H9 (cell line): ENCODE measurements at regions not wholly inside any gene's neighbourhood (a gene's known extent, or its start where the extent isn't known, plus 50 kb on each side); places are given as distances from the start of the nearest gene placed in this dataset.

Experiments used
- DNase-seq: peaks from one replicate; pipeline ENCODE4 v3.0.0-alpha.2; 2017
- H2AFZ ChIP-seq: one replicate; pipeline ENCODE4 v1.6.1; 2013; ENCODE audit warnings: mild to moderate bottlenecking, low read length, control low read depth, moderate library complexity
- H2AK5ac ChIP-seq: 2 replicates; pipeline ENCODE4 v1.6.1; 2013; ENCODE audit warnings: low read length, control low read depth, mixed read lengths; ENCODE audit not compliant: insufficient read length
- H2BK120ac ChIP-seq: one replicate; pipeline ENCODE4 v1.6.1; 2013; ENCODE audit warnings: low read depth, mild to moderate bottlenecking, low read length, control low read depth, inconsistent platforms; ENCODE audit not compliant: poor library complexity, severe bottlenecking
- H2BK12ac ChIP-seq: 2 replicates; pipeline ENCODE4 v1.6.1; 2013; ENCODE audit warnings: low read length, control low read depth, mixed read lengths, low read depth; ENCODE audit not compliant: insufficient read length
- H2BK15ac ChIP-seq: 2 replicates; pipeline ENCODE4 v1.6.1; 2013; ENCODE audit warnings: low read depth, low read length, control low read depth
- H2BK20ac ChIP-seq: one replicate; pipeline ENCODE4 v1.6.1; 2013; ENCODE audit warnings: low read depth, mild to moderate bottlenecking, low read length, control low read depth, inconsistent platforms; ENCODE audit not compliant: poor library complexity, severe bottlenecking
- H2BK5ac ChIP-seq: 2 replicates; pipeline ENCODE4 v1.6.1; 2013; ENCODE audit warnings: low read length, control low read depth, mixed read lengths; ENCODE audit not compliant: insufficient read length
- H3K14ac ChIP-seq: 2 replicates; pipeline ENCODE4 v1.6.1; 2013; ENCODE audit warnings: low read length, control low read depth; ENCODE audit not compliant: insufficient read depth
- H3K18ac ChIP-seq: 2 replicates; pipeline ENCODE4 v1.6.1; 2013; ENCODE audit warnings: low read depth, mild to moderate bottlenecking, mixed read lengths, low read length, control low read depth; ENCODE audit not compliant: insufficient read length
- H3K23ac ChIP-seq: 2 replicates; pipeline ENCODE4 v1.6.1; 2013; ENCODE audit warnings: low read length, control low read depth, mixed read lengths, low read depth; ENCODE audit not compliant: insufficient read length
- H3K23me2 ChIP-seq: 2 replicates; pipeline ENCODE4 v1.6.1; 2013; ENCODE audit warnings: low read depth, mild to moderate bottlenecking, mixed read lengths, low read length, control low read depth; ENCODE audit not compliant: insufficient read length, poor library complexity, severe bottlenecking
- H3K27ac ChIP-seq: 2 replicates; pipeline ENCODE4 v1.5.1; 2013; ENCODE audit warnings: low read length, control low read depth, mixed read lengths, low read depth; ENCODE audit not compliant: insufficient read length
- H3K27me3 ChIP-seq: 2 replicates; pipeline ENCODE4 v1.6.1; 2013; ENCODE audit warnings: low read length, control low read depth, inconsistent platforms; ENCODE audit not compliant: insufficient read depth
- H3K4ac ChIP-seq: 2 replicates; pipeline ENCODE4 v1.6.1; 2013; ENCODE audit warnings: low read depth, mild to moderate bottlenecking, control low read depth, inconsistent platforms, low read length, moderate library complexity
- H3K4me1 ChIP-seq: 2 replicates; pipeline ENCODE4 v1.6.1; 2013; ENCODE audit warnings: low read length, control low read depth, inconsistent platforms; ENCODE audit not compliant: insufficient read depth
- H3K4me2 ChIP-seq: 2 replicates; pipeline ENCODE4 v1.6.1; 2013; ENCODE audit warnings: low read length, control low read depth, mixed read lengths; ENCODE audit not compliant: insufficient read length, insufficient read depth
- H3K56ac ChIP-seq: 2 replicates; pipeline ENCODE4 v1.6.1; 2013; ENCODE audit warnings: low read depth, mild to moderate bottlenecking, mixed read lengths, low read length, control low read depth; ENCODE audit not compliant: insufficient read length
- H3K79me1 ChIP-seq: 2 replicates; pipeline ENCODE4 v1.6.1; 2013; ENCODE audit warnings: low read depth, mild to moderate bottlenecking, moderate library complexity, low read length, control low read depth, inconsistent platforms; ENCODE audit not compliant: insufficient read depth, poor library complexity, severe bottlenecking
- H3K79me2 ChIP-seq: 2 replicates; pipeline ENCODE4 v1.6.1; 2013; ENCODE audit warnings: low read length, control low read depth, inconsistent platforms; ENCODE audit not compliant: insufficient read depth
- H3K9ac ChIP-seq: 2 replicates; pipeline ENCODE4 v1.6.1; 2013; ENCODE audit warnings: low read length, control low read depth, mixed read lengths; ENCODE audit not compliant: insufficient read length; ENCODE audit errors: extremely low read depth
- H3K9me3 ChIP-seq: one replicate; pipeline ENCODE4 v1.6.1; 2013; ENCODE audit warnings: low read depth, low read length, inconsistent platforms; ENCODE audit not compliant: control insufficient read depth
- H3T11ph ChIP-seq: one replicate; pipeline ENCODE4 v1.6.1; 2013; ENCODE audit warnings: mild to moderate bottlenecking, low read length, control low read depth, inconsistent platforms
- H4K20me1 ChIP-seq: one replicate; pipeline ENCODE4 v1.6.1; 2013; ENCODE audit not compliant: control insufficient read depth, insufficient read length, insufficient read depth
- H4K5ac ChIP-seq: 2 replicates; pipeline ENCODE4 v1.6.1; 2013; ENCODE audit warnings: low read depth, mild to moderate bottlenecking, mixed read lengths, low read length, control low read depth; ENCODE audit not compliant: insufficient read length
- H4K8ac ChIP-seq: replicated peaks from 2 replicates; pipeline ENCODE4 v1.6.1; 2013; ENCODE audit warnings: low read length, control low read depth, mixed read lengths, low read depth; ENCODE audit not compliant: insufficient read length
- H4K91ac ChIP-seq: 2 replicates; pipeline ENCODE4 v1.6.1; 2013; ENCODE audit warnings: low read depth, mild to moderate bottlenecking, moderate library complexity, mixed read lengths, low read length, control low read depth; ENCODE audit not compliant: insufficient read length
- H3K27ac Mint-ChIP-seq, 3 experiments: 2 replicates in 2 of 3; 3 replicates in 1 of 3; pipeline ENCODE4 v1.8.0; 2020 to 2021; ENCODE audit warnings: mixed read lengths in 3 of 3, mild to moderate bottlenecking in 1 of 3, moderate library complexity in 1 of 3
- H3K27me3 Mint-ChIP-seq: 2 replicates; pipeline ENCODE4 v1.8.0; 2021; ENCODE audit warnings: low read depth, mild to moderate bottlenecking, moderate library complexity, mixed read lengths
- H3K36me3 Mint-ChIP-seq, 3 experiments: 2 replicates in 2 of 3; 3 replicates in 1 of 3; pipeline ENCODE4 v1.8.0; 2020 to 2021; ENCODE audit warnings: low read depth in 3 of 3, mixed read lengths in 3 of 3; ENCODE audit not compliant: insufficient read depth in 1 of 3
- H3K4me1 Mint-ChIP-seq, 2 experiments: 2 replicates each; pipeline ENCODE4 v1.8.0; 2020; ENCODE audit warnings: mixed read lengths in 2 of 2
- H3K4me3 Mint-ChIP-seq, 2 experiments: 2 replicates in 1 of 2; 3 replicates in 1 of 2; pipeline ENCODE4 v1.8.0; 2020 to 2021; ENCODE audit warnings: mild to moderate bottlenecking in 2 of 2, mixed read lengths in 2 of 2, moderate library complexity in 1 of 2
- H3K9me3 Mint-ChIP-seq, 2 experiments: 2 replicates in 1 of 2; 3 replicates in 1 of 2; pipeline ENCODE4 v1.8.0; 2020; ENCODE audit warnings: mild to moderate bottlenecking in 2 of 2, mixed read lengths in 2 of 2, moderate library complexity in 1 of 2
- WGBS: extraction: QIAGEN DNeasy Blood & Tissue Kit; methylation state at CpG from one replicate; pipeline ENCODE4 v1.1.7; 2013; ENCODE audit warnings: missing lambda C conversion rate, low lambda C conversion rate, mixed read lengths; ENCODE audit not compliant: insufficient read length; ENCODE audit errors: extremely low coverage; 5-methylcytosine and 5-hydroxymethylcytosine counted together
- TF ChIP-seq, protein P1 (sequence below): fragments of 200-600 bp; sonication (generic); conservative IDR thresholded peaks from 3 replicates; pipeline ENCODE4 v1.8.0; 2021; ENCODE audit warnings: antibody characterized with exemption, mild to moderate bottlenecking

DNA sequence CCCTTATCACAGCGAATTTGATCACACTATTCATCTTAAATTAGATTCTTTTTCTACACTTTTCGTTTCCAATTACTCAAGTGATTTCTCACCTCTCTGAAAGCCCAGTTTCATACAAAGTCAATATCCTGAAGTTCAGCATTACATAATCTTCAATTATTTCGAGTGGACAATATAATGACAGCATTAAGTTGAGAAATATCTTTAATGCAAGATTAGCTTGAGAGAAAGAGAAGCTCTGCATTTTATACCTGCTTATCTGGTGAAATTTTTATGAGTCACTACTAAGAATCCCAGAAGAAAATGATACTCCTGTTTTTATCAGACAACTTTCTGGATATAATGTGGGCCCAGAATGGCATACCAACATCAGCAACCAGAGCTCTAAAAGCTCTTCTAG lies 509.6 kb downstream of the KCNJ2 start:
- no peak overlapping the region for H2AK5ac ChIP-seq
- H2AFZ ChIP-seq, result no peak overlapping the region
- no peak overlapping the region for H3K4me3 Mint-ChIP-seq
- H2BK15ac ChIP-seq, result no peak overlapping the region
- no peaks in the 10 kb centered on the region for H3K79me2 ChIP-seq
- no peak overlapping the region for H3K9ac ChIP-seq
- H2BK20ac ChIP-seq, result no peak overlapping the region
- no peaks in the 10 kb centered on the region for H3K79me1 ChIP-seq
- H3K23me2 ChIP-seq, result no peaks in the 10 kb centered on the region
- DNase-seq, result no peak
- no peaks in the 10 kb centered on the region for H3K36me3 Mint-ChIP-seq
- no peak overlapping the region; a peak in 1 of 7 replicates for H3K27ac Mint-ChIP-seq
- no peak overlapping the region for H4K8ac ChIP-seq
- no peaks in the 10 kb centered on the region for H4K20me1 ChIP-seq
- no peak overlapping the region for H2BK12ac ChIP-seq
- H3K4me1 Mint-ChIP-seq, result peaks cover 14 to 28% of the 10 kb centered on the region in 2 experiments
- no peak overlapping the region for H3K4ac ChIP-seq
- H3K23ac ChIP-seq, result no peak overlapping the region
- no peaks in the 10 kb centered on the region for H3K27me3 ChIP-seq
- no peak overlapping the region for H3K27ac ChIP-seq
- no peaks in the 10 kb centered on the region for H3K9me3 Mint-ChIP-seq
- H3K27me3 Mint-ChIP-seq, result no peaks in the 10 kb centered on the region
- H3K4me2 ChIP-seq, result no peak overlapping the region
- no peak overlapping the region for H2BK120ac ChIP-seq
- no peak overlapping the region for H4K91ac ChIP-seq
- no peak overlapping the region for H2BK5ac ChIP-seq
- no peak overlapping the region for H3T11ph ChIP-seq
- TF ChIP-seq, protein P1, sequence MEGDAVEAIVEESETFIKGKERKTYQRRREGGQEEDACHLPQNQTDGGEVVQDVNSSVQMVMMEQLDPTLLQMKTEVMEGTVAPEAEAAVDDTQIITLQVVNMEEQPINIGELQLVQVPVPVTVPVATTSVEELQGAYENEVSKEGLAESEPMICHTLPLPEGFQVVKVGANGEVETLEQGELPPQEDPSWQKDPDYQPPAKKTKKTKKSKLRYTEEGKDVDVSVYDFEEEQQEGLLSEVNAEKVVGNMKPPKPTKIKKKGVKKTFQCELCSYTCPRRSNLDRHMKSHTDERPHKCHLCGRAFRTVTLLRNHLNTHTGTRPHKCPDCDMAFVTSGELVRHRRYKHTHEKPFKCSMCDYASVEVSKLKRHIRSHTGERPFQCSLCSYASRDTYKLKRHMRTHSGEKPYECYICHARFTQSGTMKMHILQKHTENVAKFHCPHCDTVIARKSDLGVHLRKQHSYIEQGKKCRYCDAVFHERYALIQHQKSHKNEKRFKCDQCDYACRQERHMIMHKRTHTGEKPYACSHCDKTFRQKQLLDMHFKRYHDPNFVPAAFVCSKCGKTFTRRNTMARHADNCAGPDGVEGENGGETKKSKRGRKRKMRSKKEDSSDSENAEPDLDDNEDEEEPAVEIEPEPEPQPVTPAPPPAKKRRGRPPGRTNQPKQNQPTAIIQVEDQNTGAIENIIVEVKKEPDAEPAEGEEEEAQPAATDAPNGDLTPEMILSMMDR, result no peak
- no peak overlapping the region for H3K18ac ChIP-seq
- peaks cover 4% of the 10 kb centered on the region for H3K4me1 ChIP-seq
- no peak overlapping the region for H4K5ac ChIP-seq
- H3K14ac ChIP-seq, result no peak overlapping the region
- H3K9me3 ChIP-seq, result no peaks in the 10 kb centered on the region
- H3K56ac ChIP-seq, result no peak overlapping the region
- no CpG with 5 or more reads among the region's 3 CpGs for whole genome bisulfite sequencing
